Neural cell (in vitro differentiated cells): ENCODE measurements at regions not wholly inside any gene's neighbourhood (a gene's known extent, or its start where the extent isn't known, plus 50 kb on each side); places are given as distances from the start of the nearest gene placed in this dataset.

Experiments used
- H2AFZ ChIP-seq: fragments of 200-600, 300-800 bp; sonication (generic), shearing (Covaris generic); 2 replicates; pipeline ENCODE4 v1.6.0; 2014; ENCODE audit warnings: low read depth, mild to moderate bottlenecking, antibody characterized with exemption, low read length, moderate library complexity
- H3F3A ChIP-seq: fragments of 200-600 bp; shearing (Covaris generic); 2 replicates; pipeline ENCODE4 v1.6.1; 2016; ENCODE audit warnings: mild to moderate bottlenecking, moderate library complexity, mixed read lengths, antibody characterized with exemption, low read length; ENCODE audit not compliant: insufficient read depth, poor library complexity, severe bottlenecking
- H3K27ac ChIP-seq: fragments of 200-600, 300-800 bp; sonication (generic), shearing (Covaris generic); 2 replicates; pipeline ENCODE4 v1.5.1; 2014; ENCODE audit warnings: mild to moderate bottlenecking, low read length, moderate library complexity
- H3K27me3 ChIP-seq: fragments of 300-800, 200-600 bp; sonication (generic), shearing (Covaris generic); 2 replicates; pipeline ENCODE4 v1.6.0; 2014; ENCODE audit warnings: mild to moderate bottlenecking, low read depth, low read length, moderate library complexity; ENCODE audit not compliant: insufficient read depth
- H3K36me3 ChIP-seq: fragments of 300-800, 200-600 bp; sonication (generic), shearing (Covaris generic); 2 replicates; pipeline ENCODE4 v1.5.1; 2014; ENCODE audit warnings: mild to moderate bottlenecking, antibody characterized with exemption, low read length, moderate library complexity; ENCODE audit not compliant: insufficient read depth
- H3K4me2 ChIP-seq: fragments of 300-800, 200-600 bp; sonication (generic), shearing (Covaris generic); 2 replicates; pipeline ENCODE4 v1.6.0; 2014; ENCODE audit warnings: mild to moderate bottlenecking, low read length
- H3K4me3 ChIP-seq: fragments of 300-800, 200-600 bp; sonication (generic), shearing (Covaris generic); 2 replicates; pipeline ENCODE4 v1.5.1; 2014; ENCODE audit warnings: mild to moderate bottlenecking, low read length, moderate library complexity
- H3K79me2 ChIP-seq: fragments of 200-600 bp; shearing (Covaris generic); replicated peaks from 2 replicates; pipeline ENCODE4 v1.6.0; 2014; ENCODE audit warnings: mild to moderate bottlenecking, low read length, moderate library complexity; ENCODE audit not compliant: insufficient read depth
- H3K9ac ChIP-seq: fragments of 300-800, 200-600 bp; sonication (generic), shearing (Covaris generic); 2 replicates; pipeline ENCODE4 v1.6.1; 2016; ENCODE audit warnings: mild to moderate bottlenecking, low read length, mixed read lengths
- H3K9me2 ChIP-seq: fragments of 200-600 bp; shearing (Covaris generic); 2 replicates; pipeline ENCODE4 v1.6.1; 2016; ENCODE audit warnings: mild to moderate bottlenecking, low read length, mixed read lengths; ENCODE audit not compliant: insufficient read depth
- H3K9me3 ChIP-seq: fragments of 200-600, 300-800 bp; sonication (generic), shearing (Covaris generic); 2 replicates; pipeline ENCODE4 v1.6.1; 2016; ENCODE audit warnings: mild to moderate bottlenecking, mixed run types, low read length, moderate library complexity, mixed read lengths
- H4K20me1 ChIP-seq: fragments of 200-600 bp; shearing (Covaris generic); 2 replicates; pipeline ENCODE4 v1.6.1; 2016; ENCODE audit warnings: mild to moderate bottlenecking, mixed run types; ENCODE audit not compliant: insufficient read depth
- CTCF ChIP-seq: fragments of 450-650 bp; IDR thresholded peaks from 2 replicates; pipeline ENCODE4 v1.5.1; 2014; ENCODE audit warnings: antibody characterized with exemption, mild to moderate bottlenecking, moderate library complexity; ENCODE audit not compliant: poor library complexity, severe bottlenecking
- EP300 ChIP-seq: fragments of 450-650 bp; conservative IDR thresholded peaks from 2 replicates; pipeline ENCODE4 v1.6.1; 2014; ENCODE audit warnings: antibody characterized with exemption, mild to moderate bottlenecking, moderate library complexity; ENCODE audit not compliant: poor library complexity, severe bottlenecking
- EZH2 ChIP-seq: fragments of 200-600, 300-800 bp; shearing (Covaris generic), sonication (generic); IDR thresholded peaks from 2 replicates; pipeline ENCODE4 v1.6.1; 2014; ENCODE audit warnings: antibody characterized with exemption, low read length, borderline replicate concordance, mild to moderate bottlenecking; ENCODE audit not compliant: insufficient read depth, poor library complexity, severe bottlenecking
- MXI1 ChIP-seq: fragments of 450-650 bp; conservative IDR thresholded peaks from 2 replicates; pipeline ENCODE4 v1.6.1; 2014; ENCODE audit warnings: antibody characterized with exemption, mild to moderate bottlenecking; ENCODE audit not compliant: poor library complexity, severe bottlenecking
- POLR2AphosphoS5 ChIP-seq: IDR thresholded peaks from 2 replicates; pipeline ENCODE4 v1.6.1; 2012
- RAD21 ChIP-seq: fragments of 450-650 bp; conservative IDR thresholded peaks from 2 replicates; pipeline ENCODE4 v1.6.1; 2014; ENCODE audit warnings: antibody characterized with exemption, mild to moderate bottlenecking, moderate library complexity
- REST ChIP-seq: IDR thresholded peaks from 2 replicates; pipeline ENCODE4 v1.6.1; 2012; ENCODE audit warnings: borderline replicate concordance
- SMC3 ChIP-seq: fragments of 450-650 bp; conservative IDR thresholded peaks from 2 replicates; pipeline ENCODE4 v1.6.1; 2014; ENCODE audit warnings: antibody characterized with exemption, mild to moderate bottlenecking, moderate library complexity; ENCODE audit not compliant: poor library complexity
- TAF1 ChIP-seq: IDR thresholded peaks from 2 replicates; pipeline ENCODE4 v1.6.1; 2012; ENCODE audit warnings: low read depth

- Histone ChIP-seq H3F3A (no peaks in the 10 kb centered on the region), H4K20me1 (no peaks in the 10 kb centered on the region), H3K4me3 (no peak overlapping the region), H3K27ac (no peak overlapping the region), H2AFZ (no peak overlapping the region), H3K4me2 (no peak overlapping the region), H3K27me3 (no peaks in the 10 kb centered on the region), H3K9me3 (no peaks in the 10 kb centered on the region), H3K9me2 (no peaks in the 10 kb centered on the region), H3K9ac (no peak overlapping the region), H3K36me3 (no peaks in the 10 kb centered on the region), H3K79me2 (no peaks in the 10 kb centered on the region)
- no peak for TF ChIP-seq RAD21
- no peak for TF ChIP-seq TAF1
- no peak for TF ChIP-seq SMC3
- no peak for TF ChIP-seq EP300
- no peak for TF ChIP-seq POLR2AphosphoS5
- TF ChIP-seq MXI1, result no peak
- TF ChIP-seq EZH2, result no peak
Measured at GRCh38 chr5:124952566-124952965, 206.1 kb upstream of the ZNF608 start.

GRCh38 chr5:124954784-124955183, 208.3 kb upstream of the ZNF608 start:
- no peak overlapping the region for H3K9ac ChIP-seq
- no peak overlapping the region for H3K4me2 ChIP-seq
- no peaks in the 10 kb centered on the region for H3K36me3 ChIP-seq
- H3K9me2 ChIP-seq, result no peaks in the 10 kb centered on the region
- H4K20me1 ChIP-seq, result no peaks in the 10 kb centered on the region
- H3K27ac ChIP-seq, result no peak overlapping the region
- no peak for TF ChIP-seq RAD21
- TF ChIP-seq TAF1, result no peak
- TF ChIP-seq MXI1, result no peak
- no peaks in the 10 kb centered on the region for H3K79me2 ChIP-seq
- no peaks in the 10 kb centered on the region for H3K27me3 ChIP-seq
- no peak overlapping the region for H3K4me3 ChIP-seq
- H3F3A ChIP-seq, result no peaks in the 10 kb centered on the region
- no peak overlapping the region for H2AFZ ChIP-seq
- H3K9me3 ChIP-seq, result no peaks in the 10 kb centered on the region

- H3K27me3 ChIP-seq, result no peaks in the 10 kb centered on the region
- no peaks in the 10 kb centered on the region for H3K36me3 ChIP-seq
- H3K4me2 ChIP-seq, result no peak overlapping the region
- H3K9me3 ChIP-seq, result no peaks in the 10 kb centered on the region
- no peak overlapping the region for H2AFZ ChIP-seq
- no peaks in the 10 kb centered on the region for H3K9me2 ChIP-seq
- no peak overlapping the region for H3K9ac ChIP-seq
- no peaks in the 10 kb centered on the region for H3F3A ChIP-seq
- H3K4me3 ChIP-seq, result no peak overlapping the region
- no peak for TF ChIP-seq SMC3
- TF ChIP-seq MXI1, result no peak
- TF ChIP-seq RAD21, result no peak
- TF ChIP-seq EZH2, result no peak
- TF ChIP-seq POLR2AphosphoS5, result no peak
- TF ChIP-seq REST, result no peak
- TF ChIP-seq CTCF, result no peak
- no peak for TF ChIP-seq TAF1
- TF ChIP-seq EP300, result no peak
- H3K79me2 ChIP-seq, result no peaks in the 10 kb centered on the region
- no peaks in the 10 kb centered on the region for H4K20me1 ChIP-seq
- H3K27ac ChIP-seq, result no peak overlapping the region
Measured at GRCh38 chr5:124956471-124957029, 210.1 kb upstream of the ZNF608 start.
